Activated naive CD4-positive, alpha-beta T cell treated with anti-CD3 and anti-CD28 coated beads, Interleukin-2, amount 50 U/mL, for 72 hours (primary cell): ENCODE measurements at regions not wholly inside any gene's neighbourhood (a gene's known extent, or its start where the extent isn't known, plus 50 kb on each side); places are given as distances from the start of the nearest gene placed in this dataset.
"Not testable (repeated sequence)": the region's sequence is repeated elsewhere in the genome, so short reads cannot be mapped to it uniquely, and the experiment has no call there.

Experiments used
- ATAC-seq, 2 donors: fragments of 150-1000 bp; cut with Tn5 transposase; 2 replicates each; pipeline ENCODE4 v1.10.0; 2021; ENCODE audit warnings: mild to moderate bottlenecking in 2 of 2, moderate library complexity in 2 of 2
- DNase-seq, 2 donors: peaks; one replicate each; pipeline ENCODE4 v3.0.0; 2021 to 2022; ENCODE audit warnings: low spot score in 2 of 2
- H3K27ac Mint-ChIP-seq, 2 donors: one replicate each; pipeline ENCODE4 v1.8.0; 2022; ENCODE audit warnings: mild to moderate bottlenecking in 2 of 2, mixed read lengths in 2 of 2
- H3K36me3 Mint-ChIP-seq, 2 donors: one replicate each; pipeline ENCODE4 v1.8.0; 2022; ENCODE audit warnings: mixed read lengths in 2 of 2
- H3K9me3 Mint-ChIP-seq, 2 donors: one replicate each; pipeline ENCODE4 v1.8.0; 2022; ENCODE audit warnings: mixed read lengths in 2 of 2

DNA sequence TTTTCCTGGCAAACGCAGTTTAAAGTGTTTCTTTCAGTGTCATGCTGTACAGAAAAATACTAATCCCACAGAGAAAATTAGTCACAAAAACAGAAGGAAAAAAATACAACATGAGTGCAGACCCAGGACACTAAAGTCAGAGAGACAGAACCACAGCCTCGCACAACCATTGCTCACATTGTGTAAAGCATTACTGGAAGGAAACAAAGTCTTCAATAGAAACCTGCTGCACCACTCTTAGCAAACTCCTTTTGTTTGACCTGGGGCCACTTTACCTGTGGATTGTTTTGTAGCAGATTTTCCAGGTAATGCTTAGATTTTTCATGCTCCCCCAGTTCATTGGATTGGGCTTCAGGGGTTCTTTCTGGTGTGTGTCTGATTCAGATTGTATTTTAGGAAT is 131.8 kb upstream of the TMLHE start:
- no peak for DNase-seq
- ATAC-seq = no peak
- Mint-ChIP-seq H3K9me3 (peaks cover 14 to 28% of the 10 kb centered on the region in 2 donors), H3K27ac (no peak overlapping the region), H3K36me3 (peaks cover 0 to 22% of the 10 kb centered on the region in 2 donors)

GRCh38 chrX:155728335-155728734 is 115.6 kb upstream of the TMLHE start:
- H3K9me3 Mint-ChIP-seq = peaks cover 4 to 22% of the 10 kb centered on the region in 2 donors
- H3K27ac Mint-ChIP-seq, H3K36me3 Mint-ChIP-seq, ATAC-seq, DNase-seq: not testable (repeated sequence)

DNA sequence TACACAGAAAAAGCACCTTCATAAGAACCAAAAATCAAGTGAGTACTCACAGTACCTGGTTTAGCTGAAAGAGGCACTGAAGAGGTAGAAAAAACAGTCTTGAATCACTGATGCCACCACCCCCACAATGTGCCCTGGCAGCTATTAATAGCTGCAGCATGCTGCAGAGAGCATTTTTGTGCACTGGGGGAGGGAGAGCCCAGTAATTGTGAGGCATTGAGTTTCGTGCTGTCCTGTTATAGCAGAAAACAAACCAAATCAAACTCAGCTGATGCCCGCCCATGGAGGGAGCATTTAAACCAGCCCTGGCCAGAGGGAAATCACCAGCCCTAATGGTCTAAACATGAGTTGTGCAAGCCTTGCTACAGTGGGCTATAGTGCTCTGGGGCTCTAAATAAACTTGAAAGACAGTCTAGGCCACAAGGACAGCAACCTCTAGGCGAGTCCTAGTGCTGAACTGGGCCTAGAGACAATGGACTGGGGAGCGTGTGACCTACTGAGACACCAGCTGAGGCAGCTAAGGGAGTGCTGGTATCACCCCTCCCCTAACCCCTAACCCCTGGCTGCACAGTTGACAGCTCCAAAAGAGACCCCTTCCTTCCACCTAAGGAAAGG is 106.3 kb upstream of the TMLHE start:
- Mint-ChIP-seq H3K27ac (no peak overlapping the region), H3K36me3 (peaks cover 0 to 17% of the 10 kb centered on the region in 2 donors), H3K9me3 (peaks cover 10 to 11% of the 10 kb centered on the region in 2 donors)
- ATAC-seq (no peak), DNase-seq (no peak)

DNA sequence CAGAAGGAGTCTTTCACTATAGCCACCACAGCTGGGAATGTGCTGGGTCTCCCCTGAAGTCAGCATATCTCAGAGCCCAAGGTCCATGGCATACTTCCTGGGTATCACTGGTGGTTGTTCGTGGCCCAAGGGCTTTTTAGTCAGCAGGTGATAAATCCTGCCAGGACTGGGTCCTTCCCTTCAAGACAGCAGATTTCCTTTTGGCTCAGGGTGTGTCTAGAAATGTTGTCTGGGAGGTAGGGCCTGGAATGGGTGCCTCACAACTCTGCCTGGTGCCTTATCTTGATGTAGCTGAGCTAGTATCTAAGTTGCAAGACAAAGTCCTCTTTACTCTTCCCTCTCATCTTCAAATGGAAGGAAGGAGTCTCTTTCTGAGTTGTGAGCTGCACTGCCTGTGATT is 102.4 kb upstream of the TMLHE start:
- no peak overlapping the region for H3K27ac Mint-ChIP-seq
- peaks cover 21% of the 10 kb centered on the region in 2 donors for H3K9me3 Mint-ChIP-seq
- peaks cover 0 to 17% of the 10 kb centered on the region in 2 donors for H3K36me3 Mint-ChIP-seq
- DNase-seq = no peak
- no peak for ATAC-seq

- DNase-seq (no peak), ATAC-seq (no peak)
- Mint-ChIP-seq H3K27ac (no peak overlapping the region), H3K36me3 (no peaks in the 10 kb centered on the region), H3K9me3 (no peaks in the 10 kb centered on the region)
Measured at GRCh38 chrX:155695419-155695818, 82.7 kb upstream of the TMLHE start.

DNA sequence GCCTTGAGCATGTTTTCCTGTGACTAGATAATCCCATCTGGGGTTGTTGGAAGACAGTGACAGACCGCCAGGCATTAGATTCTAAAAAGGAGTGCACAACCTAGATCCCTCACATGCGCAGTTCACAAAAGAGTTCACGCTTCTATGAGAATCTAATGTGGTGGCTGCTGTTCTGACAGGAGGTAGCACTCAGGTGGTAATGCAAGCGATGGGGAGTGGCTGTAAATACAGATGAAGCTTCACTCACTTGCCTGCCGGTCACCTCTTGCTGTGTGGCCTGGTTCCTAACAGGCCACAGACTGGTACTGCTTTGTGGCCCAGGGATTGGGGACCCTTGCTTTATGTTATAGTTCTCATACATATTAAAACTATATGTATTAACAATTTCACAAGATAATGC is 81.9 kb upstream of the TMLHE start:
- DNase-seq = no peak
- peaks cover 0 to 6% of the 10 kb centered on the region in 2 donors for H3K9me3 Mint-ChIP-seq

DNA sequence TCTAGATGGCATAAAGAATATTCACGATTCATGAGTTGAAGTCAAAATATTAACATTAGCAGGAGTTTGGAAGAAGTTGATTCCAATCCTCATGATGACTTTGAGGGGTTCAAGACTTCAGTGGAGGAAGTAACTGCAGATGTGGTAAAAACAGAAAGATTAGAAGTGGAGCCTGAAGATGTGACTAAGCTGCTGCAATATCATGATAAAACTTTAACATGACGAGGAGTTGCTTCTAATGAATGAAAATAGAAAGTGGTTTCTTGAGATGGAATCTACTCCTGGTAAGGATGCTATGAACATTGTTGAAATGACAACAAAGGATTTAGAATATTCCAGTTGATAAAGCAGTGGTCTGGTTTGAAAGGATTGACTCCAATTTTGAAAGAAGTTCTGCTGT is 70.1 kb upstream of the TMLHE start:
- DNase-seq (no peak), ATAC-seq (no peak)
- no peaks in the 10 kb centered on the region for H3K36me3 Mint-ChIP-seq
- no peaks in the 10 kb centered on the region for H3K9me3 Mint-ChIP-seq
- H3K27ac Mint-ChIP-seq = no peak overlapping the region

More for the DNA sequence above, 81.9 kb upstream of the TMLHE start:
- Mint-ChIP-seq H3K27ac (no peak overlapping the region), H3K36me3 (no peaks in the 10 kb centered on the region)
- ATAC-seq = no peak

- ATAC-seq = no peak
- Mint-ChIP-seq H3K9me3 (no peaks in the 10 kb centered on the region), H3K27ac (no peak overlapping the region), H3K36me3 (no peaks in the 10 kb centered on the region)
- DNase-seq = no peak
Measured at GRCh38 chrX:155679715-155680114, 67.0 kb upstream of the TMLHE start.

DNA sequence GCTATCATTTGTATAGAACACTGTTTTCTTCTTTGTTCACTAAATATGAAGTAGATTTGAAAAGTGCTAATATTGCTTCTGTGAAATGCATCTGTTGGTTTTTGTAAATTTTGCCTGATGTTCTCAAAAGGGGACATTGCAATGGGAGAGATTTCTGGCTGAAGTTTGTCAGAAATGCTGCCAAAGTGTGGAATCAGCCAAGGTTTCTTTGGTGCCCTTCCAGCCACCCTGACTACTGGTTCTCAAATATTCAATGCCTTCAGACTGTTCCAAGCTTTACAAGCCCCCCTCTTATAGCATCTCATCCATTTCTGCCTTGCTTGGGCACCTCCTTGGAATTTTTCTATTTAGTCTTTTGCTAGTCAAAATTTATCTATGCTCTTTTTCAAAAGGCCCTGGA is 60.6 kb upstream of the TMLHE start:
- ATAC-seq = no peak
- no peaks in the 10 kb centered on the region for H3K9me3 Mint-ChIP-seq

DNA sequence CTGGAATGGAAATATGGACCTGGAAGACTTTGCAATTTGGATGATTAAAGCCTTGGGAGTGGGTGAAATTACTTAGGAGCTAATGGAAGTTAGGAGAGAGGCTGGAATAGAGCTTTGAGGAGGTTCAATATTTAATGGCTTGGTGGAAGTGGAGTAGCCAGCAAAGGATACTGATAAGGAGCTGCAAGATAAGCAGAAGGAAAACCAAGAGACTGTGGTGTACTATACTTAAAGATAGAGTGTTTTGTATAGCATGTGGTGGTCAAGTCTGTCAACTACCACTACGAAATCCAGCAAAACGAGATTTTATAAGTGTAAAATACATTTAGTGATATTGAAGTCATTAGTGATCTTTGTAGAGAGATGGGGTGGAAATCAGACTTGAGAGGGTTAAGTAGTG is 54.0 kb upstream of the TMLHE start:
- ATAC-seq (no peak), DNase-seq (no peak)
- no peaks in the 10 kb centered on the region for H3K9me3 Mint-ChIP-seq
- H3K36me3 Mint-ChIP-seq = no peaks in the 10 kb centered on the region
- no peak overlapping the region for H3K27ac Mint-ChIP-seq

More for the DNA sequence above, 60.6 kb upstream of the TMLHE start:
- H3K27ac Mint-ChIP-seq = no peak overlapping the region
- DNase-seq = no peak
- no peaks in the 10 kb centered on the region for H3K36me3 Mint-ChIP-seq
